ENCODE measurements at regions not wholly inside any gene's neighbourhood (a gene's known extent, or its start where the extent isn't known, plus 50 kb on each side); places are given as distances from the start of the nearest gene placed in this dataset.

DNA sequence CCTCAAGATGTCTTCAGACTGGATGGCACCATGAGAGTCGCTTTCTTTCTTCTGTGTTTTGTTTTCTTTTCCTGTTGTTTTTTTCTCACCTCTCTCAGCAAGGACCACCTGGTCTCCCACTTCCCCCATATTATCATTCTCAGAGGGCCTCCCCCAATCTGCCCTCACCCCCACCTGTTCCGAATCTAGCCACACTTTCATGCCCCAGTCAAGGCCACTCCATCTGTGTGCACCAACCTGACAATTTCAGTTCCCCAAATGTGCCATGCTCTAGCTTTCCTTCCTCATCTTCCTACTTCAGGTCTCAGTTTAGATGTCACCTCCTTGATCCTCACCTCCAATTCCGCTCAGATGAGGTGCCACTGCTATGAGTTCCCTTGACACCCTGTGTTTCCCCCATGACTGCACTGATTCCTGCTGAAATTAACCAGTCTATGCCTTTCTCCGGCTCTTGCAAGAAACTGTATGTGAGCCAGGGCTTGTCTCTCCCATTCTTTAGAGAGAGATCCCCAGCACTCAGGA lies 146.2 kb downstream of the PLPP3 start:
- H3K4me3 ChIP-seq (ENCODE audit: low read depth, poor library complexity, severe bottlenecking) = no peak overlapping the region
- 88 to 95% methylated on average over 4 of the region's 4 CpGs for WGBS, 2 donors
- intact Hi-C loops (cut with DNase I; ENCODE audit: low total_unique reads) = no loop called here
- TF ChIP-seq POLR2A (IDR thresholded peaks at IDR 0.05) = no peak
- TF ChIP-seq, protein P1, sequence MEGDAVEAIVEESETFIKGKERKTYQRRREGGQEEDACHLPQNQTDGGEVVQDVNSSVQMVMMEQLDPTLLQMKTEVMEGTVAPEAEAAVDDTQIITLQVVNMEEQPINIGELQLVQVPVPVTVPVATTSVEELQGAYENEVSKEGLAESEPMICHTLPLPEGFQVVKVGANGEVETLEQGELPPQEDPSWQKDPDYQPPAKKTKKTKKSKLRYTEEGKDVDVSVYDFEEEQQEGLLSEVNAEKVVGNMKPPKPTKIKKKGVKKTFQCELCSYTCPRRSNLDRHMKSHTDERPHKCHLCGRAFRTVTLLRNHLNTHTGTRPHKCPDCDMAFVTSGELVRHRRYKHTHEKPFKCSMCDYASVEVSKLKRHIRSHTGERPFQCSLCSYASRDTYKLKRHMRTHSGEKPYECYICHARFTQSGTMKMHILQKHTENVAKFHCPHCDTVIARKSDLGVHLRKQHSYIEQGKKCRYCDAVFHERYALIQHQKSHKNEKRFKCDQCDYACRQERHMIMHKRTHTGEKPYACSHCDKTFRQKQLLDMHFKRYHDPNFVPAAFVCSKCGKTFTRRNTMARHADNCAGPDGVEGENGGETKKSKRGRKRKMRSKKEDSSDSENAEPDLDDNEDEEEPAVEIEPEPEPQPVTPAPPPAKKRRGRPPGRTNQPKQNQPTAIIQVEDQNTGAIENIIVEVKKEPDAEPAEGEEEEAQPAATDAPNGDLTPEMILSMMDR (IDR thresholded peaks at IDR 0.05) = no peak
- DNase-seq (ENCODE audit: low spot score in 2 of 2) = no peak

DNA sequence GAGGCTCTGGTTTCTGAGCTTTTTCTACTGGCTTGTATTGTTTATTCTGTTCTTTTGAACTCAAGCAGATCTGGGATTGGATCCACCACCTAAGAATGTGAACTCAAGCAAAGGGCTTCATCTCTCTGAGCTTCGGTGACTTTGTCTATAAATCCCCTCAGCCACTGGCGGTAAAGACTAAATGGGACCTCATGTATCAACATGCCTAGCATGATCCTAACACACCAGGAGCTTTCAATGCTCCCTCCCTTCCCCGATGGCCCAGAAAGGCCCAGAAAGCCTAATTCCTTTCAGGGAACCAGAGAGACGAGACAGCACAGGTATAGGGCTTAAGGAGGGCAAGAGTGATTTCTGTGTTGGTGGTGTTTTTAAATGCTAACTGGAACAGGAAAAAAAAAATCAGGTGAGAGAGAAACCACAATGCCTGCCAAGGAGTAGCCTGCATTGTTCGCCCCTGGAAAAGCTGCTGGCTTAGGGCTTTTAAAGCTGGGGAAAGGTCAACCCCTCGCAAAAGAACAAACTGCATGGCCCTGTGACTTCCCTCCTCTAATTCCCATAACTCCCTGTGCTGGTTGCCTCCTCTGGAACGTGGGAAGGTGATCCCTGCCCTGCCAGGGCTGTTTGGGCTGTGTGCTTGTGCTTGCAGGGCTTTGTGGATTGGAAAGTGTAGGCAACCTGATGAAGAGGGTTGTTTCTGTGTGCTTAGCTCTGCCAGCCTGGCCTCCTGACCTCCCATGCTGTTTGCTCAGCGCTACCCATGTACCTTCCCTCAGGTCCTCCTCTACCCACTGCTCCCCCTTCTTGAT lies 147.0 kb downstream of the PLPP3 start:
- no peak for DNase-seq (ENCODE audit: low spot score in 2 of 2)
- H3K4me3 ChIP-seq (ENCODE audit: low read depth, poor library complexity, severe bottlenecking) = no peak overlapping the region
- intact Hi-C loops (cut with DNase I; ENCODE audit: low total_unique reads) = no loop called here
- TF ChIP-seq POLR2A (IDR thresholded peaks at IDR 0.05) = no peak
- TF ChIP-seq, protein P1 (IDR thresholded peaks at IDR 0.05) = no peak
- WGBS, 2 donors = 66 to 68% methylated on average over 8 of the region's 8 CpGs

DNA sequence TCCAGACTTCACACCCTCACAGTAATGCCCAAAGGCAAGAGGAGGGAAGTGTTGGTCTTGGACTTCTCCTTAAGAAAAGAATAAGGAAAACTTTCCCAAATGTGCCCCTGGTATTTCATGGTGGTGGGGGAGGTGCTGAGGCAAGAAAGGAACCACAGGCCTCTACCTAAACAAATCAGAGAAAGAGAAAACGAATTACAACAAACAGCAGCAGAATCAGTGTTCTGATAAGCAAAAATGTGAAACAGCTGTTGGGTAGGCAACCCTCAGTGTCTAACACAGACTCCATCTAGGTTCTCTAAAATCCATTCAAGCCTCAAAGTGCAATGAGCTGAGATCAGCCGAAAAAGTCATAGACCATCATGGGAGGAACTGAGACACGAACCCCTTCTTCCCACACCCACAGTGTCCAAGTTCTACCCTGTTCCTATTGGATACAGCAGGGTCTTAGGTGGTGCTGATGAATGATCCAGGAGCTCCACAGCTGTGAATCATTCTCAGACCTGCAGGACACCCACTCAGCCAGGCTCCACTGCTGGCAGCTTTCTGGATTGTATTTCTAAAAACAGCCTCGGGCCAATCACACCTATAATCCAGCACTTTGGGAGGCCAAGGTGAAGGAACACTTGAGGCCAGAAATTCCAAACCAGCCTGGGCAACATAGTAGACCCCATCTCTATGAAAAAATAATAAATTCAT lies 149.1 kb downstream of the PLPP3 start:
- DNase-seq (ENCODE audit: low spot score in 2 of 2) = no peak
- no peak overlapping the region for H3K4me3 ChIP-seq (ENCODE audit: low read depth, poor library complexity, severe bottlenecking)
- 76 to 84% methylated on average over 4 of the region's 4 CpGs for WGBS, 2 donors
- TF ChIP-seq, protein P1 (IDR thresholded peaks at IDR 0.05) = no peak
- no peak for TF ChIP-seq POLR2A (IDR thresholded peaks at IDR 0.05)
- intact Hi-C loops (cut with DNase I; ENCODE audit: low total_unique reads) = no loop called here

DNA sequence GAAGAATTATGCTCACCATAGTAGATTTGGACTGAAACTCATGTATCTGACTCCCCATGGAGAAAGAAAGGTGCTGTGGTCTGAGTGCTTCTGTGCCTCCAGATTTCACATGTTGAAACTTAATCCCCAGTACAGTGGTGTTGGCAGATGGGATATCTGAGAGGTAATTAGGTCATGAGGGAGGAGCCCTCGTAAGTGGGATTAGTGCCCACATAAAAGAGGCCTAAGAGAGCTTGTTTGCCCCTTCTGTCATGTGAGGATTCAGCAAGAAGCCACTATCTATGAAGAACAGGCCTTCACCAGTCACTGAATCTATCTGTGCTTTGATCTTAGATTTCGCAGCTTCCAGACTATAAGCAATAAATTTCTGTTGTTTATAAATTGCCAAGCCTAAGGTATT lies 150.1 kb downstream of the PLPP3 start:
- TF ChIP-seq POLR2A (IDR thresholded peaks at IDR 0.05) = no peak
- TF ChIP-seq, protein P1 (IDR thresholded peaks at IDR 0.05) = no peak
- intact Hi-C loops (cut with DNase I; ENCODE audit: low total_unique reads) = no loop called here
- 90 to 93% methylated on average over 2 of the region's 2 CpGs for WGBS, 2 donors
- no peak overlapping the region for H3K4me3 ChIP-seq (ENCODE audit: low read depth, poor library complexity, severe bottlenecking)
- DNase-seq (ENCODE audit: low spot score in 2 of 2) = no peak

DNA sequence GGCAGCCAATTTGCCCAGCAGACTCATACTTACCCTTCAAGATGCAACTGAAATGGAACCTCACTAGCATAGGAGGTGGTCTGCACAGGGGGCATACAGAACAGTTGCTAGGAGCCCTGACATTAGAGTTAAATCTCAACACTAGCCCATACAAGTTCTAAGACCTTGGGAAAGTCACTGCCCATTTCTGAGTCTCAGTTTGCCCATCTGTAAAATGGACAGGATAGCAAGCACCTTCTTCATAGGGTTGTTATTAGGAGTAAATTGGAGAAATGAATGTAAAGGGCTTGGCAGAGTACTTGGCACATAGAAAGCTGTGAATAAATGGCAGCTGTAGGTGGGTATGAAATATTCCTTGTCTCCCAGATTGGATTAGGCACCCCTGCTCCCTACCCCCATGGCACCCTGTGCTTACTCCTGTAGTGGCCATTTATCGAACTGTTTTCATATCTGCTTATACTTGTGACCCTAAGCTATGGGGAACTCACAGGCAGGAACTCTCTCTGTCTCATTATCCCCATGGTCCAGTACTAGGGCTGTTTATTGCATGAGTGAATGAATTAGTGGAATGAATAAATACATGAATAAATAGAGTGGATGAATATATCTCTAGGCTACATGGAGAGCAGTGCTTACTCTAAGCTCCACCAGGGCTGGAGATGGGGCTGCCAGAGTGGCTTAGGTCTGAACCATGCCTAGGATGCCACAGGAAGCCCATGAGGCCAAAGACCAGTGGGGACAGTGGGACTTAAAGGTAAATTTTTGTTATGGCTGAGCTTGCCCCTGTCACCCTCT lies 152.6 kb downstream of the PLPP3 start:
- WGBS, 2 donors = 95 to 96% methylated on average over 1 of the region's 1 CpG
- DNase-seq (ENCODE audit: low spot score in 2 of 2) = no peak

More for the DNA sequence above, 152.6 kb downstream of the PLPP3 start:
- no peak overlapping the region for H3K4me3 ChIP-seq (ENCODE audit: low read depth, poor library complexity, severe bottlenecking)
- no peak for TF ChIP-seq POLR2A (IDR thresholded peaks at IDR 0.05)
- TF ChIP-seq, protein P1 (IDR thresholded peaks at IDR 0.05) = no peak
- intact Hi-C loops (cut with DNase I; ENCODE audit: low total_unique reads) = no loop called here

Measured in lower leg skin (tissue), 4 donors.